ENCODE measurements at regions not wholly inside any gene's neighbourhood (a gene's known extent, or its start where the extent isn't known, plus 50 kb on each side); places are given as distances from the start of the nearest gene placed in this dataset.

GRCh38 chr15:95503107-95503506 is 827.4 kb upstream of the NR2F2 start:
- TF ChIP-seq SIN3A (IDR thresholded peaks at IDR 0.05; ENCODE audit: borderline replicate concordance, insufficient read depth, low read length) (no peak), REST (IDR thresholded peaks at IDR 0.05; ENCODE audit: insufficient read depth in 1 of 2, low read depth in 2 of 2, low read length in 2 of 2) (no peak), POLR2AphosphoS5 (IDR thresholded peaks at IDR 0.05; ENCODE audit: low read depth, low read length) (no peak)

GRCh38 chr15:95503640-95504225 is 826.8 kb upstream of the NR2F2 start:
- TF ChIP-seq POLR2AphosphoS5 (IDR thresholded peaks at IDR 0.05; ENCODE audit: low read depth, low read length) = no peak
- no peak for TF ChIP-seq SIN3A (IDR thresholded peaks at IDR 0.05; ENCODE audit: borderline replicate concordance, insufficient read depth, low read length)
- no peak for TF ChIP-seq FOXP2 (optimal IDR thresholded peaks at IDR 0.05; ENCODE audit: borderline replicate concordance, extremely low read depth, extremely low read length, insufficient read depth)
- TF ChIP-seq TAF1 (IDR thresholded peaks at IDR 0.05; ENCODE audit: borderline replicate concordance, insufficient read depth, low read length) = no peak

GRCh38 chr15:95511671-95512070 is 818.8 kb upstream of the NR2F2 start:
- no peak for TF ChIP-seq TAF1 (IDR thresholded peaks at IDR 0.05; ENCODE audit: borderline replicate concordance, insufficient read depth, low read length)
- TF ChIP-seq REST (IDR thresholded peaks at IDR 0.05; ENCODE audit: insufficient read depth in 1 of 2, low read depth in 2 of 2, low read length in 2 of 2) = no peak
- TF ChIP-seq POLR2AphosphoS5 (IDR thresholded peaks at IDR 0.05; ENCODE audit: low read depth, low read length) = no peak

- TF ChIP-seq REST (IDR thresholded peaks at IDR 0.05; ENCODE audit: insufficient read depth in 1 of 2, low read depth in 2 of 2, low read length in 2 of 2) (no peak), FOXP2 (optimal IDR thresholded peaks at IDR 0.05; ENCODE audit: borderline replicate concordance, extremely low read depth, extremely low read length, insufficient read depth) (no peak)
These were observed 817.6 kb upstream of the NR2F2 start for GRCh38 chr15:95512906-95513305.

- no peak for TF ChIP-seq REST (IDR thresholded peaks at IDR 0.05; ENCODE audit: insufficient read depth in 1 of 2, low read depth in 2 of 2, low read length in 2 of 2)
- no peak for TF ChIP-seq POLR2AphosphoS5 (IDR thresholded peaks at IDR 0.05; ENCODE audit: low read depth, low read length)
- no peak for TF ChIP-seq FOXP2 (optimal IDR thresholded peaks at IDR 0.05; ENCODE audit: borderline replicate concordance, extremely low read depth, extremely low read length, insufficient read depth)
- TF ChIP-seq TAF1 (IDR thresholded peaks at IDR 0.05; ENCODE audit: borderline replicate concordance, insufficient read depth, low read length) = no peak
- TF ChIP-seq SIN3A (IDR thresholded peaks at IDR 0.05; ENCODE audit: borderline replicate concordance, insufficient read depth, low read length) = no peak
These were observed 810.6 kb upstream of the NR2F2 start for GRCh38 chr15:95519887-95520286.

All from PFSK-1 (cell line).